ENCODE measurements at regions not wholly inside any gene's neighbourhood (a gene's known extent, or its start where the extent isn't known, plus 50 kb on each side); places are given as distances from the start of the nearest gene placed in this dataset.
"Not testable (repeated sequence)": the region's sequence is repeated elsewhere in the genome, so short reads cannot be mapped to it uniquely, and the experiment has no call there.

DNA sequence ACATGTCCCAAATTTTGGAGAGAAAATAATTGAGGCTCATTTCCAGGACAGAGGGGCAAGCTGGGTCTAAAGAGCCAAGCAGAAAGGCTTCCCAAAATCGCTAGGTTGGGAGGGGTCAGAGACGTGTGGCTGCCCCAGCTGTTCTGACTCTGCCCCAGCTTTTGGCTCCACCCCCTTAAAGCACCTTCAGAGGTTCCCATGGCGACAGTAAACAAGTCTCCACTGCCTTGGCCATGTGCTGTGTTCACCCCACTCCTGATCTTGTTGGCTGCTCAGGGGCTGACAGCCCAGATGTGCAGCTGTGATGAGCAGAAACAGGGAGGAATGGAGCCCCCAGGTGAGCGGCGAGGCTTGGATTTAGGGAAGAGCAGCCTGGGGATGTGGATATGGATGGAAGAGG is 72.8 kb upstream of the SPTLC3 start:
- H3K4me3 Mint-ChIP-seq (ENCODE audit: low read depth) = no peak overlapping the region
- H3K36me3 Mint-ChIP-seq (ENCODE audit: low read depth) = no peaks in the 10 kb centered on the region
- DNase-seq (ENCODE audit: low spot score) = no peak
- H3K4me1 Mint-ChIP-seq (ENCODE audit: low read depth) = peaks cover 3% of the 10 kb centered on the region
- no peaks in the 10 kb centered on the region for H3K9me3 Mint-ChIP-seq
- H3K27me3 Mint-ChIP-seq (ENCODE audit: low read depth) = peaks cover 4% of the 10 kb centered on the region
- H3K27ac Mint-ChIP-seq = no peak overlapping the region
- intact Hi-C loops (cut with micrococcal nuclease) = no loop called here

DNA sequence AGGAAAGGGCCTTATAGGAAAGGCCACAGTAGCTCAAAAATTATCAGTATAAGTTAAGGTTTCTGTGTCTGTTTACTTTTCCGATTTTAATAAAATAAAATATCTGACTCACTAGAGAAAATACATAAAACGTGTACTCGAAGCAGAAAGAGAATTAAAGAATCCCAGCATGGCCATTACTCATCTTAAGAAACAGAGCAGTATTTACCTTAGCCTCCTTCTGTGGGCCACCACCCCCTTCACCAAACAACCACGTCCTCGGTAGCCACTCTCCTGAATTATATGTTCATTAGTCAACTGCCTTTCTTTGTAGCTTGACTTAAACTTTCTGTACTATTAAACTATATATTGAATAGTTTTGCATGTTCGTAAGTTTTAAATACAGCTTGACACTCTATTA is 72.2 kb upstream of the SPTLC3 start:
- intact Hi-C loops (cut with micrococcal nuclease) = no loop called here

DNA sequence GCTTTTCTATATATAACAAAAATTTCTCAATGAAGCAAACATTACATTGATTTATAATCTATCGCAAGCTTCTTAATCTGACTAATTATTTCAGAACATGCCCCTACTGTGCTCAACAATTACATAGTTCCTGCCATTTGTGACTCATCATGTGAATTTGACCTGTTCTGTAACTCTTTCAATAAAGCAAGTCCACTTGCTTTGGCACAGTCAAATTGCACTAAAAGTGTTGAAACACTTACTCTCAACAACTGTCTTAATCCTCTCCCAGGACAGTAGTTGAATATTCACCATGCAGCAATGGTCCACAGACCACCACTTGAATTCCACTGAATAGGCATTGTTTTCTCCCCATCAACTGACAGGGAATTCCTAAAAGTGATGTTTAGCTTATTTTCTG is 67.7 kb upstream of the SPTLC3 start:
- intact Hi-C loops (cut with micrococcal nuclease) = no loop called here
- no peak overlapping the region for H3K4me3 Mint-ChIP-seq (ENCODE audit: low read depth)
- H3K27ac Mint-ChIP-seq = no peak overlapping the region
- H3K4me1 Mint-ChIP-seq (ENCODE audit: low read depth) = peaks cover 3% of the 10 kb centered on the region
- H3K27me3 Mint-ChIP-seq (ENCODE audit: low read depth) = no peaks in the 10 kb centered on the region
- DNase-seq (ENCODE audit: low spot score) = no peak
- H3K9me3 Mint-ChIP-seq = no peaks in the 10 kb centered on the region
- no peaks in the 10 kb centered on the region for H3K36me3 Mint-ChIP-seq (ENCODE audit: low read depth)

More for the DNA sequence above, 72.2 kb upstream of the SPTLC3 start:
- DNase-seq (ENCODE audit: low spot score) = no peak
- peaks cover 3% of the 10 kb centered on the region for H3K27me3 Mint-ChIP-seq (ENCODE audit: low read depth)
- peaks cover 3% of the 10 kb centered on the region for H3K4me1 Mint-ChIP-seq (ENCODE audit: low read depth)
- H3K4me3 Mint-ChIP-seq (ENCODE audit: low read depth) = no peak overlapping the region
- no peak overlapping the region for H3K27ac Mint-ChIP-seq
- H3K36me3 Mint-ChIP-seq (ENCODE audit: low read depth) = no peaks in the 10 kb centered on the region
- no peaks in the 10 kb centered on the region for H3K9me3 Mint-ChIP-seq

DNA sequence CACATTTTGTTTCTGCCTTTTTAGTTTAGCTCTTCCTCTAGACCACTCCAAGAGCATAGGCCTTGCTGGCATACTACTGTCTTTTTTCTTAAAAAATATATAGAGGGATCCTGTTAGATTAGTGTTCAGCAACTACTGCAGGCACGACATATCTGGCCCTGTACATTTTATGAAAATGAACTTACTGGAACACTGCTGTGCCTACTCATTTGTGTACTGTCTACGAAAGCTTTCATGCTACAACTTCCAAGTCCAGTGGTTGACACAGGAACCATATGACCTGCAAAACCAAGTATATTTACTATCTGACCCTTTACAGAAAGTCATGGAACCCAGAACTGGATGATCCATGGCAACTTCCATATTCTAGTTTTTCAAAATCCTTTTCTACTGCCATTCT is 66.6 kb upstream of the SPTLC3 start:
- no peaks in the 10 kb centered on the region for H3K36me3 Mint-ChIP-seq (ENCODE audit: low read depth)
- peaks cover 4% of the 10 kb centered on the region for H3K27me3 Mint-ChIP-seq (ENCODE audit: low read depth)
- H3K27ac Mint-ChIP-seq = no peak overlapping the region
- no peaks in the 10 kb centered on the region for H3K4me1 Mint-ChIP-seq (ENCODE audit: low read depth)
- intact Hi-C loops (cut with micrococcal nuclease) = no loop called here
- DNase-seq (ENCODE audit: low spot score) = no peak
- H3K9me3 Mint-ChIP-seq = no peaks in the 10 kb centered on the region
- no peak overlapping the region for H3K4me3 Mint-ChIP-seq (ENCODE audit: low read depth)

DNA sequence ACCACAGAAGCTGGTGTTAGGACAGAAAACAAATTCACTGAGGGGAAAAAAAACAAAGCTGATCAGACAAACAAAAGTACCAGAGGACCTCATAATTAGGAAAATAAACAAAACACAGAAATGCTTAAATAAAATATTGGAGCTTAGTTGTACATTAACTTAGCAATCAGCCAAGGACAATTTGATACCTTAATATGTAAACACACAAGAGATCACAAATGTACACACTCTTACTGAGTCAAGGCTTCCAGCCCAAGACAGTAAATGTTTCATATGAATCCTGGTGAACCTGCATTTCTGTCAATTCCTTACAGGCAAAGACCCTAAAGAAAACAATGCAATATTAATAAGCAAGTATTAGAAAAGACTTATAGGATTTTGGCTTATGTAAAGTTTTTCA is 62.0 kb upstream of the SPTLC3 start:
- no peaks in the 10 kb centered on the region for H3K36me3 Mint-ChIP-seq (ENCODE audit: low read depth)
- H3K4me3 Mint-ChIP-seq (ENCODE audit: low read depth) = no peak overlapping the region
- no peak overlapping the region for H3K27ac Mint-ChIP-seq
- no peak for DNase-seq (ENCODE audit: low spot score)
- intact Hi-C loops (cut with micrococcal nuclease) = no loop called here
- H3K9me3 Mint-ChIP-seq = no peaks in the 10 kb centered on the region
- peaks cover 4% of the 10 kb centered on the region for H3K27me3 Mint-ChIP-seq (ENCODE audit: low read depth)
- H3K4me1 Mint-ChIP-seq (ENCODE audit: low read depth) = no peaks in the 10 kb centered on the region

DNA sequence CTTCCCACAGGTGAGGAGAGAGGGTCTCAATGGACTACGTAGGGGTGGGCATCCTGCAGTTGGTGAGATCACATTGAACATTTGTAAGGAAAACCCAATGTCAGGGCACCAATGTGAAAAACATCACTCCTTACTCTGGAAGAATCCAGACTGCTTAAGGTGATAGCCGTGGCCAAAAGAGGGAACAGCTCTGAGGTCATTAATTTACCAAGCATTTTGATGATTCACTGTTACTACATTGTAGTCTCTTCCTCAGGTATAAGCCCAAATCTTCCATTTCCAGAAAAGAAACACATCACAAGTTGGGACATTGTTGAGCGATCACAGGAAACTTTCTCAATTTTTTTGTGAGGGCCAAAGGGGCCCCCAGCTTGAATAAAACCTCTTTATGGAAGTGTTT is 61.1 kb upstream of the SPTLC3 start:
- no peaks in the 10 kb centered on the region for H3K36me3 Mint-ChIP-seq (ENCODE audit: low read depth)
- H3K9me3 Mint-ChIP-seq = no peaks in the 10 kb centered on the region
- intact Hi-C loops (cut with micrococcal nuclease) = no loop called here
- DNase-seq (ENCODE audit: low spot score) = no peak
- H3K27ac Mint-ChIP-seq = no peak overlapping the region
- no peak overlapping the region for H3K4me3 Mint-ChIP-seq (ENCODE audit: low read depth)
- H3K27me3 Mint-ChIP-seq (ENCODE audit: low read depth) = peaks cover 4% of the 10 kb centered on the region
- H3K4me1 Mint-ChIP-seq (ENCODE audit: low read depth) = no peaks in the 10 kb centered on the region

DNA sequence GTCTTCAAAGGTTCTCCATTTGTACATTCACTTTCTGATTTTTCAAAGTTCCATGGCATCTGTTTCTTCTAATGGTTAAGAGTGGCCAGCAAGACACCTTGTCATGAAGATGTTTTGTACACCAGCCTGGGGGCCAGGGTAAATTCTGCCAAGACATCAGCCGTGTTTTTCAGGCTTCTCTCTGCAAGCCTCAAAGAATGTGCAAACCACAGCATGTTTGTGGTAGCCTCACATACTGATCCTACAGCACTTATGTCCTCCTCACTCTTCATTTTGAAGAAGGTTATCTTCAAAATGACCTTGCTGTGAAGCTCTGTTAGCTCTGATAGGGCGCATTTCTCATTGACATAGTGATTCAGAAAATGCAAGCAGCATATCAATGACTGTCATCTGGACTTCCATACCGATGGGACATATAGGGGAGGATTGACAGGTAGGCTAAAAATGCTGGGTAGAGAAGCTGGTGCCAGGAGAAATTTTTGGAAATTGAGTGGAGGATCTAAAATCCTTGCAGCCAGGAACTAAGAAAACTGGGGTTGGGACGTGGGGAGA is 59.3 kb upstream of the SPTLC3 start:
- Mint-ChIP-seq H3K4me3 (ENCODE audit: low read depth) (no peak overlapping the region), H3K27ac (no peak overlapping the region), H3K9me3 (no peaks in the 10 kb centered on the region), H3K36me3 (ENCODE audit: low read depth) (no peaks in the 10 kb centered on the region), H3K4me1 (ENCODE audit: low read depth) (no peaks in the 10 kb centered on the region), H3K27me3 (ENCODE audit: low read depth) (peaks cover 4% of the 10 kb centered on the region)
- intact Hi-C loops (cut with micrococcal nuclease) = no loop called here
- DNase-seq (ENCODE audit: low spot score) = no peak

DNA sequence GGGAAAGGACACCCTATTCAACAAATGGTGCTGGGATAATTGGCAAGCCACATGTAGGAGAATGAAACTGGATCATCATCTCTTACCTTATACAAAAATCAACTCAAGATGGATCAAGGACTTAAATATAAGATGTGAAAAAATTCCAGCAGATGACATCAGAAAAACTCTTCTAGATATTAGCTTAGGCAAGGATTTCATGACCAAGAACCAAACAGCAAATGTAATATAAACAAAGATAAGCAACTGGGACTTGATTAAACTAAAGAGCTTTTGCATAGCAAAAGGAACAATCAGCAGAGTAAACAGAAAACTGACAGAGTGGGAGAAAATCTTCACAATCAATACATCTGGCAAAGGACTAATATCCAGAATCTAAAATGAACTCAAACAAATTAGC is 54.5 kb upstream of the SPTLC3 start:
- H3K36me3 Mint-ChIP-seq (ENCODE audit: low read depth); H3K4me3 Mint-ChIP-seq (ENCODE audit: low read depth); DNase-seq (ENCODE audit: low spot score); H3K27me3 Mint-ChIP-seq (ENCODE audit: low read depth); H3K9me3 Mint-ChIP-seq; intact Hi-C loops (cut with micrococcal nuclease); H3K27ac Mint-ChIP-seq; H3K4me1 Mint-ChIP-seq (ENCODE audit: low read depth): not testable (repeated sequence)

DNA sequence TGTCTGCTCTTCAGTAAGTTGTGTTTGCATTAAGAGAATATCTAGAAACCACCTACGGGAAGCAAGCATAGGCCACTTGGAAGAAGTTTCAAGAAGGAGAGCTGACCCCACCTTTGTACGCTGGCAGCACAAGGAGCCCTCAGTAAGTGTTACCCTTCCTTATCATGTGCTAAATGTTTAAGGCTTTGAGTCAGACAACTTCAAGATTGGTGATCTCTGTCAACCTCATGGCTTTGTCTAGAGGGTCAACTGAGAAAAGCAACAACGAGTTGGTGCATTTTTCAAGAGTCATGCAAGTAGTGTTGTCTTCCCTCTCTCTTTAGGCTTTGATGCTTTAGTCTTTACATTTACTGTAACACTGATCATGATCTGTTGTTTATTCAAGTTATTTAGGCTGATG is 53.2 kb upstream of the SPTLC3 start:
- H3K36me3 Mint-ChIP-seq (ENCODE audit: low read depth) = no peaks in the 10 kb centered on the region
- no peaks in the 10 kb centered on the region for H3K27me3 Mint-ChIP-seq (ENCODE audit: low read depth)
- H3K27ac Mint-ChIP-seq = no peak overlapping the region
- no peak overlapping the region for H3K4me3 Mint-ChIP-seq (ENCODE audit: low read depth)
- H3K4me1 Mint-ChIP-seq (ENCODE audit: low read depth) = no peaks in the 10 kb centered on the region
- DNase-seq (ENCODE audit: low spot score) = no peak
- intact Hi-C loops (cut with micrococcal nuclease) = no loop called here
- H3K9me3 Mint-ChIP-seq = no peaks in the 10 kb centered on the region

DNA sequence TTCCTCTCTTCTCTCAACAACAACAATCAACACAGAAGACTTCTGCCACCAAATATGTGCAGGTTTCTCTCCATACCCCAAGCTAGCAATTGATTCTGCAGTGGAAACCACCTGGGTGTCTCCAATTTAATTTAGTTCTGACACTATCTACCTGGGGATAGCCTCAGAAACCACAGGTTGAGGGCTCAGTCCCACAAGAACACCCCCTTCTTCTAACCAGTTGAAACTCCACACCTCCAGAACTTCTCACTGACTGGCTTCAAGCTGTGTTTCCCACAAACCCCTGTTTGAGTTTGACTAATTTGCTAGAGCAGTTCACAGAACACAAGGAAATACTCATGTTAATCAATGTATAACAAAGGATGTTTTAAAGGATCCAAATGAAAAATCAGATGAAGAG is 52.5 kb upstream of the SPTLC3 start:
- Mint-ChIP-seq H3K27ac (no peak overlapping the region), H3K27me3 (ENCODE audit: low read depth) (no peaks in the 10 kb centered on the region), H3K4me1 (ENCODE audit: low read depth) (no peaks in the 10 kb centered on the region), H3K4me3 (ENCODE audit: low read depth) (no peak overlapping the region), H3K9me3 (no peaks in the 10 kb centered on the region), H3K36me3 (ENCODE audit: low read depth) (no peaks in the 10 kb centered on the region)
- intact Hi-C loops (cut with micrococcal nuclease) = no loop called here
- DNase-seq (ENCODE audit: low spot score) = no peak

DNA sequence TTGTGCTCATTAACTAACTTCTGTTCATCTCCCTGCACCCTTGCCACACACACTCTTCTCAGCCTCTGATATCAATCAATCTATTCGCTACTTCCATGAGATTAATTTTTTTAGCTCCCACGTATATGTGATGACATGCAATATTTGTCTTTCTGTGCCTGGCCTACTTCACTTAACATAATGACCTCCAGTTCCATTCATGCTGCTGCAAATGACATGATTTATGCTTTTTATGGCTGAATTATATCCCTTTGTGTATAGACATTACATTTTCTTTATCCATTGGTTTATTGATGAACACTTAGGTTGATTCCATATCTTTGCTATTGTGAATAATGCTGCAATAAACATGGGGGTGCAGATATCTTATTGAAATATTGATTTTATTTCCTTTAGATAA is 50.8 kb upstream of the SPTLC3 start:
- H3K27ac Mint-ChIP-seq = no peak overlapping the region
- H3K9me3 Mint-ChIP-seq = no peaks in the 10 kb centered on the region
- no peaks in the 10 kb centered on the region for H3K36me3 Mint-ChIP-seq (ENCODE audit: low read depth)
- H3K27me3 Mint-ChIP-seq (ENCODE audit: low read depth) = no peaks in the 10 kb centered on the region
- H3K4me3 Mint-ChIP-seq (ENCODE audit: low read depth) = no peak overlapping the region
- no peak for DNase-seq (ENCODE audit: low spot score)
- intact Hi-C loops (cut with micrococcal nuclease) = no loop called here
- H3K4me1 Mint-ChIP-seq (ENCODE audit: low read depth) = no peaks in the 10 kb centered on the region
